Suprapubic skin (tissue), 4 donors: ENCODE measurements at regions not wholly inside any gene's neighbourhood (a gene's known extent, or its start where the extent isn't known, plus 50 kb on each side); places are given as distances from the start of the nearest gene placed in this dataset.
"Not testable (repeated sequence)": the region's sequence is repeated elsewhere in the genome, so short reads cannot be mapped to it uniquely, and the experiment has no call there.

Source experiments
- DNase-seq, 2 donors: peaks; one replicate each; pipeline ENCODE4 v3.0.0-alpha.2; 2019; ENCODE audit warnings: low spot score in 2 of 2
- H3K27ac ChIP-seq: fragments of 200-600 bp; sonication (generic); one replicate; pipeline ENCODE4 v1.5.1; 2019
- H3K27me3 ChIP-seq: fragments of 200-600 bp; sonication (generic); one replicate; pipeline ENCODE4 v1.5.1; 2019
- H3K36me3 ChIP-seq: fragments of 200-600 bp; sonication (generic); one replicate; pipeline ENCODE4 v1.5.1; 2019
- H3K4me1 ChIP-seq: fragments of 200-600 bp; sonication (generic); one replicate; pipeline ENCODE4 v1.5.1; 2019
- H3K4me3 ChIP-seq: fragments of 200-600 bp; sonication (generic); one replicate; pipeline ENCODE4 v1.5.1; 2019; ENCODE audit warnings: mild to moderate bottlenecking
- H3K9me3 ChIP-seq: fragments of 200-600 bp; sonication (generic); one replicate; pipeline ENCODE4 v1.5.1; 2019
- CTCF ChIP-seq, 2 donors: fragments of 200-600 bp in 1 of 2; fragments of 450-650 bp in 1 of 2; sonication (generic) in 1 of 2; IDR thresholded peaks; one replicate each; pipeline ENCODE4 v1.5.1; 2016 to 2019; ENCODE audit warnings: antibody characterized with exemption in 2 of 2, mild to moderate bottlenecking in 1 of 2, moderate library complexity in 1 of 2
- EP300 ChIP-seq: sonication (generic); formaldehyde crosslinking; IDR thresholded peaks from one replicate; pipeline ENCODE4 v1.6.1; 2017; ENCODE audit warnings: antibody characterized with exemption
- POLR2A ChIP-seq, 2 donors: fragments of 450-650 bp; IDR thresholded peaks; one replicate each; pipeline ENCODE4 v1.6.1; 2017; ENCODE audit warnings: antibody characterized with exemption in 2 of 2, mild to moderate bottlenecking in 2 of 2, moderate library complexity in 2 of 2
- POLR2AphosphoS5 ChIP-seq, 3 donors: sonication (generic); formaldehyde crosslinking; IDR thresholded peaks; one replicate each; pipeline ENCODE4 v1.6.1; 2017; ENCODE audit warnings: antibody characterized with exemption in 3 of 3
- WGBS: methylation state at CpG from one replicate; pipeline ENCODE4 v1.1.5; 2018; 5-methylcytosine and 5-hydroxymethylcytosine counted together

DNA sequence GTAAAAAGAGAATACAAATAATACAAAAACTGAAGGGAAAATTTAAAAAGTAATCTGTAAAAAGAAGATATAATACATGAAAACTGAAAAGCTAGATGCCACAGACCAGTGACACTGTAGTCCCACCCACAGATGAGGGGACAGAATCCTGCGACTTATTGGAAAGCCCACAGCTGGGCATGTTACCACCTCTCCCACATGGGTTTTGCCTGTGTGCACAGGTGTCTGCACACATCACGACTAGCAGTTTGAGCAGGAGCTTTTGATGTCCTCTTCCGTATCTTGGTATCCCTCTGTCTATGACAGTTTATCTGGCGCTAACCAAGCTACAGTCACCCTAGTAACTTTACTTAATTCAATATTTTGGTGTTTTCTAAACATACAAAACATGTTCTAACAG, 291.1 kb upstream of the EXOC2 start:
- 65% methylated on average over 4 of the region's 4 CpGs for WGBS
- TF ChIP-seq POLR2A (IDR thresholded peaks at IDR 0.05), result no peak
- TF ChIP-seq EP300, result no peak
- TF ChIP-seq CTCF (IDR thresholded peaks at IDR 0.05), result no peak
- no peak for TF ChIP-seq POLR2AphosphoS5 (IDR thresholded peaks at IDR 0.05)
- Histone ChIP-seq H3K4me1 (peaks cover 3% of the 10 kb centered on the region), H3K9me3 (no peaks in the 10 kb centered on the region), H3K27ac (no peak overlapping the region), H3K4me3 (no peak overlapping the region), H3K36me3 (no peaks in the 10 kb centered on the region), H3K27me3 (no peaks in the 10 kb centered on the region)
- DNase-seq, result no peak

DNA sequence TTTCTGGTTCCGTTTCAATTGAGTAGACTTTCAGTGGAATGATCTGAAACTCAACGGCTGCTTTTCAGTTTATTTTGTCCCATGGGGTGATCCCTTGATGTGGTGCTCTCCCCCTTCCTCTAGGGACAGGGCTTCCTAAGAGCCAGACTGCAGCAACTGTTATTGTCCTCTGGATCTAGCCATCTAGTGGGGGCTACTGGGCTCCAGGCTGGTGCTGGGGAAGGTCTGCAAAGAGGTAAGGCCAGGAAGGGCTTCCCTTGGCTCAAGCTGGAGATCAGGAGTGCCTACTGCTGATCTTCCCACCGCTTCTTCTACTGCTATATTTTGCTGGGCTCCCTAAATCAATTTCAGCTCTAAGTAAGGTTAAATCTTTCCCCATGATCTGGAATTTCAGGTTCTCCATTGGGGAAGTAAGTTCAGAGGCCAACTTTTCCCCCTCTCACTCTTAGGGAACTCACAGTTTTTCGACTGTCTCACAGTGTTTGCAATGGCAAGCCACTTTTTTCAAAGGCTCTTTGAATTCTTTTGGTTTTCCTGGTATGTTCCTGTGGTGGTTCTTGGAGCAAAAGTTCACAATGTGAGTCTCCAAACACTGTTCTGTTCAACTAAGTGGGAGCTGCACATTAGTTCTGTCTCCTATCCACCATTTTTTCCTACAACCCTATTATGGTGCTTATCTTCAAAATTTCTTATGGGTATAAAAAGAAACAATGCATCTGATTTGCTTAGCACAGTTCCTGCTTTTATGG, 286.2 kb upstream of the EXOC2 start:
- Histone ChIP-seq H3K9me3 (peaks cover 9% of the 10 kb centered on the region), H3K4me3 (no peak overlapping the region), H3K36me3 (no peaks in the 10 kb centered on the region), H3K27ac (no peak overlapping the region), H3K27me3 (no peaks in the 10 kb centered on the region), H3K4me1 (peaks cover 3% of the 10 kb centered on the region)
- DNase-seq, result no peak
- WGBS, result 78% methylated on average over 4 of the region's 4 CpGs
- no peak for TF ChIP-seq POLR2AphosphoS5 (IDR thresholded peaks at IDR 0.05)
- no peak for TF ChIP-seq POLR2A (IDR thresholded peaks at IDR 0.05)
- no peak for TF ChIP-seq EP300
- no peak for TF ChIP-seq CTCF (IDR thresholded peaks at IDR 0.05)

- H3K27ac ChIP-seq, H3K4me3 ChIP-seq, DNase-seq, H3K36me3 ChIP-seq, H3K27me3 ChIP-seq, H3K4me1 ChIP-seq, H3K9me3 ChIP-seq: not testable (repeated sequence)
These were observed 284.3 kb upstream of the EXOC2 start for GRCh38 chr6:977226-977625.

GRCh38 chr6:971981-972640, 279.2 kb upstream of the EXOC2 start:
- peaks cover 9% of the 10 kb centered on the region for H3K9me3 ChIP-seq
- H3K27me3 ChIP-seq, result peaks cover 6% of the 10 kb centered on the region
- WGBS, result 48% methylated on average over 17 of the region's 17 CpGs
- no peak overlapping the region for H3K27ac ChIP-seq
- H3K4me1 ChIP-seq, result no peaks in the 10 kb centered on the region
- no peaks in the 10 kb centered on the region for H3K36me3 ChIP-seq
- DNase-seq, result no peak
- no peak overlapping the region for H3K4me3 ChIP-seq
- TF ChIP-seq POLR2AphosphoS5 (IDR thresholded peaks at IDR 0.05) (no peak), EP300 (no peak), POLR2A (IDR thresholded peaks at IDR 0.05) (no peak), CTCF (IDR thresholded peaks at IDR 0.05) (no peak)

- Histone ChIP-seq H3K27me3 (peaks cover 6% of the 10 kb centered on the region), H3K36me3 (no peaks in the 10 kb centered on the region), H3K4me3 (no peak overlapping the region), H3K27ac (no peak overlapping the region), H3K9me3 (no peaks in the 10 kb centered on the region), H3K4me1 (no peaks in the 10 kb centered on the region)
- 77% methylated on average over 7 of the region's 7 CpGs for WGBS
- TF ChIP-seq POLR2AphosphoS5 (IDR thresholded peaks at IDR 0.05), result no peak
- no peak for TF ChIP-seq POLR2A (IDR thresholded peaks at IDR 0.05)
- no peak for TF ChIP-seq EP300
- TF ChIP-seq CTCF (IDR thresholded peaks at IDR 0.05), result no peak
- DNase-seq, result no peak
These were observed 275.9 kb upstream of the EXOC2 start for GRCh38 chr6:968791-969190.
